Mesenchymal stem cell (in vitro differentiated cells and primary cell): ENCODE measurements at regions not wholly inside any gene's neighbourhood (a gene's known extent, or its start where the extent isn't known, plus 50 kb on each side); places are given as distances from the start of the nearest gene placed in this dataset.
"Not testable (repeated sequence)": the region's sequence is repeated elsewhere in the genome, so short reads cannot be mapped to it uniquely, and the experiment has no call there.

Experiments used
- DNase-seq: peaks from one replicate; pipeline ENCODE4 v3.0.0-alpha.2; 2013
- H2AFZ ChIP-seq: one replicate; pipeline ENCODE4 v1.6.1; 2013; ENCODE audit warnings: low read depth, mild to moderate bottlenecking, control low read depth, inconsistent platforms, low read length, moderate library complexity
- H2AK5ac ChIP-seq: 2 replicates; pipeline ENCODE4 v1.6.1; 2013; ENCODE audit warnings: low read length, moderate library complexity, mild to moderate bottlenecking, inconsistent platforms; ENCODE audit not compliant: severe bottlenecking
- H2BK120ac ChIP-seq: one replicate; pipeline ENCODE4 v1.6.1; 2013; ENCODE audit warnings: low read depth, mild to moderate bottlenecking, inconsistent platforms, low read length, moderate library complexity
- H2BK12ac ChIP-seq, 2 experiments: one replicate each; pipeline ENCODE4 v1.6.1; 2013; ENCODE audit warnings: inconsistent platforms in 2 of 2, low read length in 2 of 2, mild to moderate bottlenecking in 2 of 2, moderate library complexity in 2 of 2, control low read depth in 1 of 2
- H2BK15ac ChIP-seq: one replicate; pipeline ENCODE4 v1.6.1; 2013; ENCODE audit warnings: mild to moderate bottlenecking, low read depth, inconsistent platforms; ENCODE audit not compliant: poor library complexity, severe bottlenecking
- H2BK5ac ChIP-seq: 2 replicates; pipeline ENCODE4 v1.6.1; 2013; ENCODE audit warnings: low read depth, mild to moderate bottlenecking, low read length, control low read depth, inconsistent platforms; ENCODE audit not compliant: poor library complexity, severe bottlenecking
- H3K14ac ChIP-seq, 2 experiments: one replicate each; pipeline ENCODE4 v1.6.1; 2013; ENCODE audit warnings: inconsistent platforms in 2 of 2, low read length in 2 of 2, control low read depth in 1 of 2, mild to moderate bottlenecking in 1 of 2, moderate library complexity in 1 of 2
- H3K18ac ChIP-seq, 2 experiments: one replicate each; pipeline ENCODE4 v1.6.1; 2013; ENCODE audit warnings: inconsistent platforms in 2 of 2, low read length in 2 of 2, control low read depth in 1 of 2, low read depth in 1 of 2, mild to moderate bottlenecking in 1 of 2
- H3K23ac ChIP-seq, 2 experiments: one replicate each; pipeline ENCODE4 v1.6.1; 2013; ENCODE audit warnings: inconsistent platforms in 2 of 2, low read length in 2 of 2, mild to moderate bottlenecking in 2 of 2, moderate library complexity in 2 of 2, control low read depth in 1 of 2
- H3K27ac ChIP-seq: 2 replicates; pipeline ENCODE4 v1.5.1; 2013; ENCODE audit warnings: mild to moderate bottlenecking, moderate library complexity, low read length, control low read depth, inconsistent platforms; ENCODE audit not compliant: poor library complexity, severe bottlenecking
- H3K27me3 ChIP-seq, 2 experiments: 2 replicates each; pipeline versions ENCODE4 v1.6.1 to v1.7.0; 2013; ENCODE audit warnings: low read length in 2 of 2, mild to moderate bottlenecking in 2 of 2, moderate library complexity in 2 of 2, control low read depth in 1 of 2, inconsistent platforms in 1 of 2; ENCODE audit not compliant: control insufficient read depth in 1 of 2, insufficient read depth in 1 of 2
- H3K36me3 ChIP-seq, 2 experiments: 2 replicates each; pipeline versions ENCODE4 v1.6.1 to v1.7.0; 2013; ENCODE audit warnings: low read length in 2 of 2, control low read depth in 1 of 2, inconsistent platforms in 1 of 2, low read depth in 1 of 2, mild to moderate bottlenecking in 1 of 2; ENCODE audit not compliant: insufficient read depth in 2 of 2, control insufficient read depth in 1 of 2
- H3K4ac ChIP-seq, 2 experiments: one replicate each; pipeline ENCODE4 v1.6.1; 2013; ENCODE audit warnings: inconsistent platforms in 2 of 2, low read length in 2 of 2, mild to moderate bottlenecking in 2 of 2, moderate library complexity in 2 of 2, control low read depth in 1 of 2, low read depth in 1 of 2
- H3K4me1 ChIP-seq: 2 replicates; pipeline ENCODE4 v1.6.1; 2013; ENCODE audit warnings: low read depth, low read length, control low read depth; ENCODE audit not compliant: control insufficient read depth, insufficient read depth
- H3K4me2 ChIP-seq: 2 replicates; pipeline ENCODE4 v1.6.1; 2013; ENCODE audit warnings: low read length, mild to moderate bottlenecking, inconsistent platforms; ENCODE audit not compliant: poor library complexity, severe bottlenecking
- H3K4me3 ChIP-seq, 2 experiments: 2 replicates each; pipeline versions ENCODE4 v1.5.1 to v1.7.0; 2013; ENCODE audit warnings: low read length in 2 of 2, mild to moderate bottlenecking in 2 of 2, control low read depth in 1 of 2, low read depth in 1 of 2; ENCODE audit not compliant: insufficient read depth in 1 of 2
- H3K79me1 ChIP-seq: replicated peaks from 2 replicates; pipeline ENCODE4 v1.6.1; 2013; ENCODE audit warnings: mild to moderate bottlenecking, control low read depth, low read length, inconsistent platforms; ENCODE audit not compliant: poor library complexity, severe bottlenecking
- H3K9ac ChIP-seq: 2 replicates; pipeline ENCODE4 v1.7.0; 2013; ENCODE audit warnings: mild to moderate bottlenecking, low read length, moderate library complexity
- H3K9me3 ChIP-seq: 2 replicates; pipeline ENCODE4 v1.7.0; 2013; ENCODE audit warnings: mild to moderate bottlenecking, low read length; ENCODE audit not compliant: control insufficient read depth
- H4K8ac ChIP-seq: one replicate; pipeline ENCODE4 v1.6.1; 2013; ENCODE audit warnings: inconsistent platforms, mild to moderate bottlenecking, low read length, moderate library complexity
- H4K91ac ChIP-seq: one replicate; pipeline ENCODE4 v1.6.1; 2013; ENCODE audit warnings: mild to moderate bottlenecking, low read length, inconsistent platforms
- WGBS: methylation state at CpG from one replicate; pipeline ENCODE4 v1.1.7; 2013; ENCODE audit warnings: mixed read lengths; 5-methylcytosine and 5-hydroxymethylcytosine counted together

DNA sequence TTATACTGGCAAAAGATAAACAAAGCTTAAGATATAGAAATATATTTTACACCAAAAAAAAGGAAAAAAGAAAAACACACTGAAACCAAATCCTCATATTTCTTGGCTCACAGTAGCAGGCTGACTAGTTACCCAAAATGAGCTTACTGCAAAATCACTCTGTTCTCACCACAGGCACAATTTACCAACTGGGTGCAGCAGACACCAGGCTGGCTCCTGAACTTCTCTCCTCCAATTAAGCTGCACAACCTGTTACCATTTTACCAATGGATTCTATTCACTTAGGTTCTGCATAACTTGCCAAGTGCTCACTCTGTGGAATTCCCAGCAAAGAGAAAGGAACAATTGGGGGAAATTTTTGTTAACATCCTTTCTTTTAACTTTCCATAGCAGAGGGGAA lies 679.3 kb downstream of the ZEB2 start:
- Histone ChIP-seq H3K9me3 (peaks cover 5% of the 10 kb centered on the region), H2AFZ (no peak overlapping the region), H2BK15ac (no peak overlapping the region), H3K27ac (no peak overlapping the region), H3K23ac (no peak overlapping the region), H3K36me3 (no peaks in the 10 kb centered on the region), H2BK12ac (no peak overlapping the region), H3K4me2 (no peak overlapping the region), H3K79me1 (no peaks in the 10 kb centered on the region), H2AK5ac (no peak overlapping the region), H4K8ac (no peak overlapping the region), H3K14ac (no peak overlapping the region), H2BK5ac (no peak overlapping the region), H3K18ac (no peak overlapping the region), H3K27me3 (no peaks in the 10 kb centered on the region), H3K4ac (no peak overlapping the region), H3K9ac (no peak overlapping the region), H3K4me1 (no peaks in the 10 kb centered on the region), H4K91ac (no peak overlapping the region), H2BK120ac (no peak overlapping the region), H3K4me3 (no peak overlapping the region)
- no peak for DNase-seq

- H3K4me1 ChIP-seq, result no peaks in the 10 kb centered on the region
- no peak overlapping the region for H3K14ac ChIP-seq
- H3K27me3 ChIP-seq, result no peaks in the 10 kb centered on the region
- H3K27ac ChIP-seq, result no peak overlapping the region
- no peak overlapping the region for H3K4ac ChIP-seq
- H2BK12ac ChIP-seq, result no peak overlapping the region
- no peaks in the 10 kb centered on the region for H3K36me3 ChIP-seq
- peaks cover 5% of the 10 kb centered on the region for H3K9me3 ChIP-seq
- no peak overlapping the region for H2BK5ac ChIP-seq
- no peak overlapping the region for H2AK5ac ChIP-seq
- no peak overlapping the region for H3K9ac ChIP-seq
- no peak overlapping the region for H3K4me3 ChIP-seq
- no peak overlapping the region for H4K8ac ChIP-seq
- H2AFZ ChIP-seq, result no peak overlapping the region
- no peak for DNase-seq
- no peak overlapping the region for H4K91ac ChIP-seq
- 97% methylated on average over 2 of the region's 2 CpGs for WGBS
- H2BK15ac ChIP-seq, result no peak overlapping the region
- H3K79me1 ChIP-seq, result no peaks in the 10 kb centered on the region
- no peak overlapping the region for H3K18ac ChIP-seq
- H2BK120ac ChIP-seq, result no peak overlapping the region
- H3K23ac ChIP-seq, result no peak overlapping the region
- H3K4me2 ChIP-seq, result no peak overlapping the region
These were observed 679.7 kb downstream of the ZEB2 start for GRCh38 chr2:143840194-143840593.

DNA sequence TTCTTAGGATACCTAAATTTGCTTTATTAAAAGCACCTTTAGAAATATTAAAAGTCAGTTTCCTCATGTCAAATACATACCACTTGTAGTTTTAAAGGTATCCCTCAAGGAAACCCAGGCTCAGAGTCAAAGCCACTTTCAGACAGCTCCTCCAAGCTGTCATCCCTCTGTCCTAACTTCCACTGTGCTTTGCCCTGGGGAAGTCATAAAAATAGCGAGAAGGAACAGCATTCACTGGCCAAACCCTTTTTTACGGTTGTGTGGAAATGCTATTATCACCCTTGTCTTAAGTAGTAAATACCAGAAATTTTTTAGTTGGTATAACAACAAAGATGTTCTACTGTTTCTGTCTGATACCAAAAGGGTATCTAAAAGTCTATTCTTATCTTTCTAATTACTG lies 680.5 kb downstream of the ZEB2 start:
- Histone ChIP-seq H3K27ac (no peak overlapping the region), H3K18ac (no peak overlapping the region), H3K9me3 (peaks cover 5% of the 10 kb centered on the region), H3K4me3 (no peak overlapping the region), H3K4me2 (no peak overlapping the region), H3K4ac (no peak overlapping the region), H2BK5ac (no peak overlapping the region), H3K27me3 (no peaks in the 10 kb centered on the region), H3K36me3 (no peaks in the 10 kb centered on the region), H3K23ac (no peak overlapping the region), H2BK120ac (no peak overlapping the region), H3K4me1 (no peaks in the 10 kb centered on the region), H4K91ac (no peak overlapping the region), H2BK12ac (no peak overlapping the region), H3K9ac (no peak overlapping the region), H2AFZ (no peak overlapping the region), H4K8ac (no peak overlapping the region), H3K14ac (no peak overlapping the region), H2BK15ac (no peak overlapping the region), H3K79me1 (no peaks in the 10 kb centered on the region), H2AK5ac (no peak overlapping the region)
- DNase-seq, result no peak
- no CpG with 5 or more reads among the region's 2 CpGs for WGBS

DNA sequence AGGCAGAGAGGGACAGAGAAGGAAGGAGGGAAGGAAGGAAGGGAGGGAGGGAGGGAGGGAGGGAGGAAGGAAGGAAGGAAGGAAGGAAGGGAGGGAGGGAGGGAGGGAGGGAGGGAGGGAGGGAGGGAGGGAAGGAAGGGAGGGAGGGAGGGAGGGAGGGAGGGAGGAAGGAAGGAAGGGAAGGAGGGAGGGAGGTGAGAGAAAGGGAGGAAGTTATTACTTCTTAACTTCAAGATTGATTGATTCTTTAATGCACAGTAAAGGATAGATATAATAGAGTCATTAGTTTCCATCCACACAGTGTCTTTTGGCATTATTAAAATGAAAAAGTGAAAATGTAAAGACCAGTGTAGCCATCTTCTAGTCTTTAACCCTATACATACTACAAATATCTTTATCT lies 682.9 kb downstream of the ZEB2 start:
- not testable (repeated sequence) for H3K4ac ChIP-seq, H2AK5ac ChIP-seq, H3K4me3 ChIP-seq, H3K27me3 ChIP-seq, H4K91ac ChIP-seq, H3K14ac ChIP-seq, H2BK15ac ChIP-seq, H3K4me1 ChIP-seq, H3K36me3 ChIP-seq, H3K9ac ChIP-seq, H4K8ac ChIP-seq, H2BK5ac ChIP-seq, H3K27ac ChIP-seq, H2BK120ac ChIP-seq, H3K9me3 ChIP-seq, H3K79me1 ChIP-seq, H2BK12ac ChIP-seq, H3K18ac ChIP-seq, H3K4me2 ChIP-seq, DNase-seq, H2AFZ ChIP-seq, H3K23ac ChIP-seq
